ENCODE measurements at regions not wholly inside any gene's neighbourhood (a gene's known extent, or its start where the extent isn't known, plus 50 kb on each side); places are given as distances from the start of the nearest gene placed in this dataset.

DNA sequence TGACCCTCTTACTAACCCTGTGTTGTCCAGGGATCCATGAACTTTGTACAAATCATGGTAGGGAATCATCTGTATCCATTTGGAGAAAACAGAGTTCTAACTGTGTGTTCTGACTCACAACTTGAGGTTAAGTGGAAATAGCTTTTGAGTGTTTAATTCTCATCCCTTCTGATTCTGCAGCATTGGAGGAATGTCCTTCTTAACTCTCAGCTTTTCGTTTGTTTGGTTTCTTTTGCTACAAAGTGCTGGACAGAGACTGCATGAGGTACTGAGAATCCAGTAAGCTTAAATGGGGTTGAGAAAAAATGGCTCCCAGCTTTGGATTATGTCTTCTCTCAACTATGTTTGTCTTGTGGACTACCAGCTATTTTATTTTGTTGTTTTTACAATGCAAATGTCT is 352.1 kb upstream of the KIF2B start:
- TF ChIP-seq CTCF (IDR thresholded peaks at IDR 0.05) = no peak
- no peak for TF ChIP-seq POLR2A (IDR thresholded peaks at IDR 0.05)

Data from thyroid gland (tissue), 4 donors.